GM12864 (cell line): ENCODE measurements at regions not wholly inside any gene's neighbourhood (a gene's known extent, or its start where the extent isn't known, plus 50 kb on each side); places are given as distances from the start of the nearest gene placed in this dataset.

Source experiments
- DNase-seq: peaks from one replicate; pipeline ENCODE4 v3.0.0-alpha.2; 2011; ENCODE audit warnings: low read depth
- H3K4me3 ChIP-seq: 2 replicates; pipeline ENCODE4 v1.5.1; 2011; ENCODE audit warnings: mild to moderate bottlenecking, low read depth, low read length, control low read depth
- TF ChIP-seq, protein P1 (sequence below): IDR thresholded peaks from 2 replicates; pipeline ENCODE4 v1.5.1; 2011; ENCODE audit warnings: low read depth, mild to moderate bottlenecking, moderate library complexity, low read length, control low read depth, inconsistent platforms; ENCODE audit errors: missing control alignments

DNA sequence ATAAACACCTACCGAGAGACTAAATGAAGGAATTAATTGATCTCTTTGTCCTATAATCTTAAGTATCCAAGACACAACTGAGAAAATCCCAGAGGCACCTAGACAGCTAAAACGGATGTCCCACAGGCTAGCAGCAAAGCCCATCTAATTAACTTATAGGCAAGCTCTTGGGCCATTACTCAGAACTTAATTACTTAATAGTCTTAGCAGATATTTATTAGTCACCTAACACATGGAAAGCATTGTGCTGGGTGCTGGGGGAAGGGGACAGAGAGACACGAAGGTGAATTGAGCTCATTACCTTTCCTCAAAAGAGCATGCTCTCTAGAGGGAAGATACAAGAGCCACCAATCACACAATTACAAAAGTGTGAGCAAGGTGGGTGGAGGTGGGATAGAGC, 189.8 kb upstream of the PROK2 start:
- no peak overlapping the region for H3K4me3 ChIP-seq
- TF ChIP-seq, protein P1, sequence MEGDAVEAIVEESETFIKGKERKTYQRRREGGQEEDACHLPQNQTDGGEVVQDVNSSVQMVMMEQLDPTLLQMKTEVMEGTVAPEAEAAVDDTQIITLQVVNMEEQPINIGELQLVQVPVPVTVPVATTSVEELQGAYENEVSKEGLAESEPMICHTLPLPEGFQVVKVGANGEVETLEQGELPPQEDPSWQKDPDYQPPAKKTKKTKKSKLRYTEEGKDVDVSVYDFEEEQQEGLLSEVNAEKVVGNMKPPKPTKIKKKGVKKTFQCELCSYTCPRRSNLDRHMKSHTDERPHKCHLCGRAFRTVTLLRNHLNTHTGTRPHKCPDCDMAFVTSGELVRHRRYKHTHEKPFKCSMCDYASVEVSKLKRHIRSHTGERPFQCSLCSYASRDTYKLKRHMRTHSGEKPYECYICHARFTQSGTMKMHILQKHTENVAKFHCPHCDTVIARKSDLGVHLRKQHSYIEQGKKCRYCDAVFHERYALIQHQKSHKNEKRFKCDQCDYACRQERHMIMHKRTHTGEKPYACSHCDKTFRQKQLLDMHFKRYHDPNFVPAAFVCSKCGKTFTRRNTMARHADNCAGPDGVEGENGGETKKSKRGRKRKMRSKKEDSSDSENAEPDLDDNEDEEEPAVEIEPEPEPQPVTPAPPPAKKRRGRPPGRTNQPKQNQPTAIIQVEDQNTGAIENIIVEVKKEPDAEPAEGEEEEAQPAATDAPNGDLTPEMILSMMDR: no peak
- DNase-seq: no peak

DNA sequence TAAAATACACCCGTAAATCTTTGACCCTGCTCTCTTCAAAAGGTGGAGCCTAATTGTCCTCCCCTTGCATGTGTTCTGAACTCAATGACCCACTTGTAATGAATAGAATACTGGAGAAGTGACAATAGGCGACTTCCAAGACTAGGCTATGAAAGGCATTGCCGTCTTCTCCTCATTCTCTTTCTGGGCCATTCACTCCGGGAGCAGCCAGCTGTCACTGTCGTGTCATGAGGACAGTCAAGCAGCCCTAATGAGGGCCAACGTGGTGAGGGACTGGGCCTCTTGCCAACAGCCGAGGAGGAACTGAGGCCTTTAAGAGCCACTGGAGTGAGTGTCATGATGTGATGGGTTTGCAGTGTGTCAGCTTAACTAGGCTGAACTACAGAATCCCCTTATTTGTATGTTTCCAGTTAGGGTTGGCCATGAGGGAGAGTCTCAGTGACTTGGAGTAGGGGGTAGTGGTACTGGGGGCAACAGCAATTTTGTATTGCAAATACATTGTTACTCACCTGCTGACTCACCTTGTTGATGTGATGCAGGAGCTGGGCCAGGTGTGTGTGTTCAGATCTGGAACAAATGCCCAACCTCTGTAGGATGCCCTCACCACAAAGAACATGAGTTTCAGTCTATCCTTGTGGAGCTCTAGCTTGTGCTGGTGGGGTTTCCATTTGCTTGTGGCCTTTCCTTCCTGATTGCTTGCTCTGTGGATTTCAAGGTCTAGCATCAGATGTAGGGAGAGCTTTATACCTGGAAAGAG, 188.5 kb upstream of the PROK2 start:
- TF ChIP-seq, protein P1: no peak
- no peak overlapping the region for H3K4me3 ChIP-seq
- no peak for DNase-seq

DNA sequence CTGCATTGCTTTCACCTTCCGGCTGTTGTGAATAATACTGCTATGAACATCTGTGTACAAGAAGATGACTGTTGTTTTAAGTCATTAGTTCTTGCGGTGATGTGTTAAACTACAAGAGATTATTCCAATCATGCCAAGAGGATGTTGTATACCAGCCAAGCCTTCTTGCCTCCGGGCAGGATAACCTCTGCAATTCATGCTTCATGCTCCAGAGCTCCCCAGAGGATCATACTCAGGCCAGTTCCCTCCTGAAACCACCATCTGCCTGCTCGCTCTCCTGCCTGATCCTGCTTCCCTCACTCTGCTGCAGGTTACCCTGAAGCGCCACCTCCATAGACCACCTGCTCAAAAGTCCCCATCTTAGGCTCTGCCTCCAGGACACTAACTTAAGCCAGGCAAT, 187.1 kb upstream of the PROK2 start:
- no peak overlapping the region for H3K4me3 ChIP-seq
- no peak for DNase-seq
- TF ChIP-seq, protein P1: no peak

DNA sequence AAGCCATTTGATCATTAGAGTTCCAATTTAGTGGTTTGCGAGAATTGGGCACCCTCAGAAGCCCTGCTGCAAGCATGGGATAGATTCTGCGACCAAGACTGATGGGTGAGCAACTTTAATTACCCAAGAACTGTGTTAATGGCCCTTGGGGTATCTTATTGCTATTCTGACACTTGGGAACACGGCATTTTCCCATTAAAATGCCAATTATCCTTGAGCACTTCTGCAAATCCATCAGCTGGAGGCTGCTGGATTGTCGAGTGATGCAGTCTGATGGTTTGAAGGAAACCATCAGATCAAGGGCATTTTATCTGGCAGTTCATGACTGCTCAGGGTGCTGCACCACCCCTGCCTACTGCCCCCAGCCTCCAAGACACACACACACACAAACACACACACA, 183.6 kb upstream of the PROK2 start:
- TF ChIP-seq, protein P1: no peak
- DNase-seq: no peak
- no peak overlapping the region for H3K4me3 ChIP-seq

DNA sequence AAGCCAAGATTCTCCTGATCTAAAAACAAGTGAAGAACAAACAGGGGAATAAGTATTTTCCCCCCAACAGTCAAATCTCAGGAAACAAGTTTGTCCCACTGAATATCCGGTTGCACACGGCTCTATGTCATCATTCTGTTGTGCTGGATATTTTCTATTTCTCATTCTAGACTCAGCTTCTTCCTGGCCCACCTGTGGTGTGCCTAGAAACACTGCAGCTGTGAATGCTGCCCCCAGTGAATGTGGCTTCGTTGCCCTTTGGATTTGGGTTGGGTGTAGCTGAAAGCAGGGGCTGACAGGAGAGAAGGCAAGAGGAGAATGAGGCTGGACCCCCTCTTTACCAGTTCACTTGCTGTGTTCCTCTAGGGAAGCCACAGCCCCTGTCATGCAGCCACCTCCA, 181.2 kb upstream of the PROK2 start:
- DNase-seq: no peak
- TF ChIP-seq, protein P1: no peak
- no peak overlapping the region for H3K4me3 ChIP-seq

DNA sequence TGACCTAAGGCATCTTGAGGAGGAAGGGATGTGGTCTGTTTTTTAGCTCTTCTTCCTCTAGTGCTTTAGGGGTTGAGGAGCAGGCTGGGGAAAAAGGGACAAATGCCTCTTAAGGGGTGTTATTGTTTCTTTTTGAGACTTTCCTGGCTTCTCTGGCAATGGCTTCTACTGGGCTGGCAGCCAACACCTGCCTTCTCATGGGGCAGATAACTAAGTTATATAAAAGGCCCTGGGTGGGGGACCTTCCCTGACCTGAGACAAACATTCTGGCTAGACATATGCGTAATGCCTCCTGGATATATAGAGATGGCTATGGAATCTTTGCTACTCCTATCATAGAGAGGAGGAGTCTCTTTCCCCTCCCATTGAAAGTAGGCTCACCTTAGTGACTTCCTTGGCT, 179.2 kb upstream of the PROK2 start:
- TF ChIP-seq, protein P1: no peak
- DNase-seq: no peak
- H3K4me3 ChIP-seq: no peak overlapping the region
